Amniotic stem cell (primary cell): ENCODE measurements at regions not wholly inside any gene's neighbourhood (a gene's known extent, or its start where the extent isn't known, plus 50 kb on each side); places are given as distances from the start of the nearest gene placed in this dataset.
A peak's percentile ranks its signal among the peaks of the same experiment; 100 is the strongest.

Source experiments
- DNase-seq: peaks from one replicate; lab custom pipeline; 2025; lab: John Stamatoyannopoulos, UW

- no peak for DNase-seq
Measured at GRCh38 chr13:73894995-73895571, 239.1 kb downstream of the KLF12 start.

GRCh38 chr13:73893833-73894232 lies 240.4 kb downstream of the KLF12 start:
- no peak for DNase-seq

GRCh38 chr13:73891805-73892204 lies 242.4 kb downstream of the KLF12 start:
- DNase-seq = no peak

GRCh38 chr13:73883162-73883561 lies 251.0 kb downstream of the KLF12 start:
- DNase-seq = no peak

DNA sequence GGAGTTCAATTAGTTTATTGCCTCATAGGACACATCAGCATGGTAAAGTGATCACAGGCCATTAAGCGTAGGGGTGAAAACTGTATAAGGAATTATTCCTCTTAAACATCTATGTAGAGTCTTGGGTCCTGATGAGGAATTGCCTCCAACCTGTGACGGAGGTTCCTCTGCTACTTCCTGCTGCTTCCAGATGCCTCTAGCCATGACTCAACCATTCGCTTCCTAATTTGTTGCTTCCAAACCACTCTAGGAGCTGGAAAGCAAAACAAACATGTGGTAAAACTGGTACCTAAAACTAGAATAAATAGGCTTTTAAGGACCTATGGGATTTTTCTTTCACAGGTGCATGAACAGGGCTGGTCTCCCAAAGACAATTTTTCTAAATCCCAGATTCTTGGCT lies 253.8 kb downstream of the KLF12 start:
- DNase-seq = no peak

- DNase-seq = no peak
Measured at GRCh38 chr13:73879346-73880015, 254.7 kb downstream of the KLF12 start.

GRCh38 chr13:73877399-73877798 lies 256.8 kb downstream of the KLF12 start:
- DNase-seq = no peak

DNA sequence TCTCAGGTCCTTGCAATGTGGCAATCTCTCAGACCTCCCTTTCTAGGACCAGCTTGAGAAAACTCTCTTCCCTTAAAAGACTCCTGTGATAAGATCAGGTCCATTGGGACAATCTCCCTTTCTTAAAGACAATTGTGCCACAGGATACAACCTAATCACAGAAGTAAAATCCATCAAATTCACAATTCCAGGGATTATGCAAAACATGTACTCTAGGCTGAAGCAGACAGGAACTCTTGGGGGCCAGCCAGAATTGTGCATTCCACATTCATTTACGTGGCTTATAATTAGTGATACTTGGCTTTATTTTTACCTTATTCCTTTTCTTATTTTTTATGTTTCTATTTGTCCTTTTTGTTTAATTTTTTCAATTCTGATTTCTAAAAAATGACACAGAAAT lies 257.9 kb downstream of the KLF12 start:
- DNase-seq = no peak

GRCh38 chr13:73873940-73874830 lies 260.0 kb downstream of the KLF12 start:
- DNase-seq = no peak

- no peak for DNase-seq
Measured at GRCh38 chr13:73872397-73872796, 261.8 kb downstream of the KLF12 start.

DNA sequence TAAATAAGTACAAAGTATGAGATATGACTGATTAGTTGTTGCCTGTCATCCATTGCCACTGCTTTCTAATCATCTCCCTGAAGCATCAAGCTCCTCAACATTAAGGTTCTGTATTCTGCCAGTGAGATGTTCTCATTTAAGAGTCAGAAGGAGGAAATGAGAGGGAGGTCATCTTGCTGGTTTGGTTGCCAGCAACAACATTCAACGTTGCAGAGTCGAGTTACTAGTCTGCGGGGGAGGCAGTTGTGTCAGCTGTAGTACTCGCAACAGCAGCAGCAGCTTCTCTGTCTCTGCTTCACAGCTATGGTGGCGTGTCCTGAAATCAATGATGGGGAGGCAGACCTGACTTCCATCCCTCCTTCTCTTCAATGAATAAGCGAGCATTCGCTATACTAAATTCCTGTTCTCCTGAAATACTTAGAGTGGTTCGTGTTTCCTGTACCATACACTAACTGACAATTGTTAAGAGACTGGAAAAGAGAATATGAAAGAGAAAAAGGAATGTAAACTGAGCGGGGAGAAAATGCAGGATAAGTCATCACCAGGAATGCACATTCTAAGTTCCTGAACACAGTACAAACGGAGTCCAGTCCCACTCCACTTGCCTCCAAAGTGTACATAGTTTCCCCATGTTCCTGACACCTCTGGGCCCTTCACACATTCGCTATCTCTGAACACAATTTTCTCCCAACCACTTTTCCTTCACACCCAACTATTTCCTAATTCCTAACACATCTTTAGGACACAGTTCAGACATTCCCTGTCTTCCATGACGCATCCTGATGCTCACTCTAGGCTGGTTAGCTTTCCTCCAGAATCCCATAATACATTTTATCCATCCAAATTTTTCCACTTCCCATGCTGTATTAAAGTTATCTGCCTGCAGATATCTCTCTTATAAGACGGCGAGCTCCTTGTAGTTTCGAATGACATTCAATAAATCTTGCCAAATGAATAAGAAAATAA lies 263.0 kb downstream of the KLF12 start:
- DNase-seq = peak; percentile 87

- no peak for DNase-seq
Measured at GRCh38 chr13:73870036-73870741, 264.0 kb downstream of the KLF12 start.

DNA sequence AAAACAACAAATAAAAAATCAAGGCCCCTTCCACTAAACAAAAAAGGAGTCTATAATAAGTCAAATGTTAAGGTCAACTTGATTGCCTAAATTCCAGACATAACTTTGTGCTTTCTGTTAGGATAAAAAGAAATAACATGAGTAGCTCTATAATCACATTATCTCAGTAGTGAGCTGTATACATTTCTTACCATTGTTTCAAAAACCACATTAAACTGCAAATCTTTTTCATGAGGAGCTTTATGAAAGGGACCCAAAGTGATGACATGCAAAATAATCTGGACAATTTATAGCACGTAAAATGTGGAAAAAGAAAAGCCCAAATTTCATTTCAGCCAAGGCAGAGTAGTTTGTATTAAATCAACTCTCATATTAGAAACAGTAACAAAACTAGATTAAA lies 269.2 kb downstream of the KLF12 start:
- no peak for DNase-seq

DNA sequence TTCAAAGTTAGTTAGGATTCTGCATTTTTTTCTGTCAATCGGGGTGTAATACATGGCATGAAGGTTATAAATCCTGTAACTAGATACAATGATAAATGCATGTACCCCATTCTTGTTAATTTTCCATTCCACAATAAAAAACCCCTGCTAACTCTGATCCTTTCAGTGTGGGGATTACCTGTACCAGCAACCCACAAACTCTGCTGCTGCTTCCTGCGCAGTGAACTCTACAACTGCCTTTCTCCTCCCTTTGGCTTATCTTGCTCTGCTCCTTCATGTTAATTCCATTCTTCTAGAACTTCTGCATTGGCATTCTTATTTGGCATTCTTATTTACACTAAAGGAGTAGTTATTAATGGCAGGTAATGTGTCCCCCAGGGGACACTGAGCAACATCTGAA lies 273.1 kb downstream of the KLF12 start:
- no peak for DNase-seq

DNA sequence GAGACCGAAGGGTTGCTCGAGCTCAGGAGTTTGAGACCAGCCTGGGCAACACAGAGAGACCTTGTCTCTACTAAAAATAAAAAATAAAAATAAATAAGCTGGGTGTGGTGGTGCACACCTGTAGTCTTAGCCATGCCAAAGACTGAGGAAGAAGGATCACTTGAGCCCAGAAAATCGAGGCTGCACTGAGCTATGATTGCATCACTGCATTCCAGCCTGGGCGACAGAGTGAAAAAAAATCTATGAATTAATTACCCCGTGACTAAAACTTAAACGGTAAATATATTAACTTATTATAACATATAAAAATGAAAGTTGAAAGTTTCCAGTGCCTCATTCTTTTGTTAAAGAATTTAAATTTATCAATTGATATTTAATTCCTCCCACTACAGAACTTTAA lies 273.7 kb downstream of the KLF12 start:
- no peak for DNase-seq

DNA sequence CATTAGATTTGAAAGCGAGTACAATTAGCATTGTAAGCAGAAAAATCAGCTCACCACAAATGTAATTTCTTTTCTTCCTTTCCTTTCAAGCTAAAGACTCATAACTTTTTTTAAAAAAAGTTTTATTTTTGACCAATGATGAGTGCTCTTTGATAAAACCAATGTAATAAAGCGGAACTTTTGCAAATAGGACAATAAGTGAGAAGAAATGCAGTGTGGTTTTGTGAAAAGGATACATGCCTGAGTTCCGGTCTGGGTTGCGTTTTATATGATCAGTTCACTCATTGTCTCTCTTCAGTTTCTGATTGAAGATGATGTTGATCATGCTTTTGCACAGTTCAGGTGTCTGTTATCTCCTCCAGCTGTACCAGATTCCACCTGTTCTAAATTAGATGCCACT lies 274.4 kb downstream of the KLF12 start:
- DNase-seq = no peak

- no peak for DNase-seq
Measured at GRCh38 chr13:73857106-73857505, 277.1 kb downstream of the KLF12 start.

- DNase-seq = no peak
Measured at GRCh38 chr13:73851104-73851503, 283.1 kb downstream of the KLF12 start.

- DNase-seq = no peak
Measured at GRCh38 chr13:73850104-73850873, 283.9 kb downstream of the KLF12 start.

DNA sequence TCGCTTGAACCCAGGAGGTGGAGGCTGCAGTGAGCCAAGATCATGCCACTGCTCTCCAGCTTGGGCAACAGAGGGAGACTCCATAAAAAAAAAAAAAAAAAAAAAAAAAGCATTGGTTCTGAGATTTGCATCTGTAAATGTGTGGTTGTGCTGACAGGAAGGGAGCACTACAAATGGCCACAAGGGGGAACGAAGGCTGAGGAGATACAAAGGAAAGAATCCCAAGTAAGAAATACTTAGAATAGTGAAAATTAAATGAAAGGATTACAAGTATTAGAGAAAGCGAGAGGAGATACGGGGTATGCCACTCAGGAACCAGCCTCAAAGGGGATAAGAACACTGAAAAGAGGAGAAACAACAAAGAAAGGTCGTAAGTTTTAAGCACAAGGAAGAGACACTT lies 284.9 kb downstream of the KLF12 start:
- no peak for DNase-seq

DNA sequence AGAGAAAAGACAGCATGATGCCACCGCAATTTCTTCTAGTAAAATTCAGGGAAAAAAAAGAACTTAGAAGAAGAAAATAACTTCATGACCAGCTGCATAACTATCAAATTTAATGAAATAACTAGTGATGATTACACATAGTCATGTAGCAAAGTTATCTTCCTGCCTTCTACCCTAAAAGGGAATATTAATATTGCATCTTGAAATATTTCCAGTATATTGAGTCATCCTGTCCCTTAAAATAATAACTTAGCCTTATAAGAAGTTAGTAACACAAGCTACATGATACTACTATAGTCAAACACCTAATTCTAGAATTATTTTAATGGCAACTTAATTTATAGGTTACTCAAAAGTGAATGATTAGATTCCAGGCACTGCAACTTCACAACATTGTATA lies 289.2 kb downstream of the KLF12 start:
- DNase-seq = no peak
